ENCODE measurements at regions not wholly inside any gene's neighbourhood (a gene's known extent, or its start where the extent isn't known, plus 50 kb on each side); places are given as distances from the start of the nearest gene placed in this dataset.

GRCh38 chr10:2716596-2716995 lies 350.8 kb upstream of the PFKP start:
- no peak for TF ChIP-seq CTCF (IDR thresholded peaks at IDR 0.05; ENCODE audit: low read depth, low read length)
- no peak overlapping the region for H3K4me3 ChIP-seq (ENCODE audit: low read depth, low read length)

- no peak overlapping the region for H3K4me3 ChIP-seq (ENCODE audit: low read depth, low read length)
- no peak for TF ChIP-seq CTCF (IDR thresholded peaks at IDR 0.05; ENCODE audit: low read depth, low read length)
These were observed 352.8 kb upstream of the PFKP start for GRCh38 chr10:2714597-2714996.

- TF ChIP-seq CTCF (IDR thresholded peaks at IDR 0.05; ENCODE audit: low read depth, low read length) = no peak
- H3K4me3 ChIP-seq (ENCODE audit: low read depth, low read length) = no peak overlapping the region
These were observed 363.4 kb upstream of the PFKP start for GRCh38 chr10:2703953-2704352.

GRCh38 chr10:2701802-2702201 lies 365.5 kb upstream of the PFKP start:
- TF ChIP-seq CTCF (IDR thresholded peaks at IDR 0.05; ENCODE audit: low read depth, low read length) = no peak
- no peak overlapping the region for H3K4me3 ChIP-seq (ENCODE audit: low read depth, low read length)

- no peak for TF ChIP-seq CTCF (IDR thresholded peaks at IDR 0.05; ENCODE audit: low read depth, low read length)
- H3K4me3 ChIP-seq (ENCODE audit: low read depth, low read length) = no peak overlapping the region
These were observed 366.6 kb upstream of the PFKP start for GRCh38 chr10:2700626-2701305.

- TF ChIP-seq CTCF (IDR thresholded peaks at IDR 0.05; ENCODE audit: low read depth, low read length) = no peak
- no peak overlapping the region for H3K4me3 ChIP-seq (ENCODE audit: low read depth, low read length)
These were observed 378.4 kb upstream of the PFKP start for GRCh38 chr10:2688958-2689357.

- H3K4me3 ChIP-seq (ENCODE audit: low read depth, low read length) = no peak overlapping the region
- no peak for TF ChIP-seq CTCF (IDR thresholded peaks at IDR 0.05; ENCODE audit: low read depth, low read length)
These were observed 380.7 kb upstream of the PFKP start for GRCh38 chr10:2686691-2687090.

Measured in WI38 (cell line).